ENCODE measurements at regions not wholly inside any gene's neighbourhood (a gene's known extent, or its start where the extent isn't known, plus 50 kb on each side); places are given as distances from the start of the nearest gene placed in this dataset.

DNA sequence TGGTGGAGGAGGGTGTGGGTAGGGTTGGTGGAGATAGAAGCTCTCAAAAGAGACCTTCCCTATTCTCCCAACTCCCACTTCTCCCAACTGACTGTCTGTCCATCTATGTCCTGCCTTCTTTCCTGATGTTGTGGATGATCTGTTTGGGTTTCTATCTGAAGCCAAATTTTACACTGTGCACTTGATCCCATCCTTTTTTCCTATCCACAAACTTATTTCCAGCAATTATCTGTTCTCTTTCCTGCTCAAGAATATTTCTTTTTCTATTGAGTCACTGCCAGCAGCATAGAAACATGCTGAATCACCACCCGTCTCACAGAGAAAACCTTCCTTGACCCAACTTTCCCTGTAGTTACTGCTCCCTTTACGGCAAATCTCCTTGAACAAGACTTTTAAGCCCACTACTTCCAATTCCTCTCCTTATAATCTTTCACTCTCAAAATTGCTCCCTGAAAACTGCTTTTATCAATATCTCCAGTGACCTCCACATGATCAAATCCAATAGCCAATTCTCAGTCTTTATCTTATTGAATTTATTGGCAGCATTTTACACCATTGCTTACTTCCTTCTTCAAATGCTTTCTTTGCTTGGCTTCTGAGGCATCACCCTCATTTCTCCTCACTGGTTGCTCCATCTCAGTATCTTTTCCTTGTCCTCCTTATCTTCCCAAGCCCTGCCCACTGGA lies 141.2 kb upstream of the SLC7A14 start (continued):
- TF ChIP-seq ZNF408 (CRISPR knock-in tag; IDR thresholded peaks at IDR 0.05; ENCODE audit: low read depth) (no peak), ZNF830 (CRISPR knock-in tag; IDR thresholded peaks at IDR 0.05) (no peak), C11orf30 (IDR thresholded peaks at IDR 0.05; ENCODE audit: low read depth) (peak; percentile 98), TAF7 (tag; IDR thresholded peaks at IDR 0.05) (peak; percentile 31; the same call in 1 of the 2 replicates), SRF (CRISPR knock-in tag; IDR thresholded peaks at IDR 0.05) (no peak), NCOR1 (IDR thresholded peaks at IDR 0.05) (no peak), PTRF (tag; IDR thresholded peaks at IDR 0.05) (peak; percentile 30; the same call in 1 of the 2 replicates), BRD4 (IDR thresholded peaks at IDR 0.05) (no peak), PURB (CRISPR knock-in tag; IDR thresholded peaks at IDR 0.05; ENCODE audit: low read depth) (no peak), HNRNPUL1 (IDR thresholded peaks at IDR 0.05; ENCODE audit: low read length) (no peak), ELF2 (CRISPR knock-in tag; IDR thresholded peaks at IDR 0.05) (0 out of 2 replicates have a peak, but pooled peaks have one; percentile 19), HEY1 (CRISPR knock-in tag; IDR thresholded peaks at IDR 0.05; ENCODE audit: borderline replicate concordance) (no peak), RBM22 (IDR thresholded peaks at IDR 0.05; ENCODE audit: low read depth, low read length, poor library complexity, severe bottlenecking) (no peak), BACH1 (tag; IDR thresholded peaks at IDR 0.05) (peak; percentile 86), HNRNPL (IDR thresholded peaks at IDR 0.05; ENCODE audit: low read depth, low read length) (no peak), CCAR2 (IDR thresholded peaks at IDR 0.05; ENCODE audit: low read depth, low read length) (no peak), SIRT6 (IDR thresholded peaks at IDR 0.05; ENCODE audit: low read depth, low read length) (no peak), SREBF1 (IDR thresholded peaks at IDR 0.05; ENCODE audit: borderline replicate concordance, low read depth, low read length) (no peak)
- TF ChIP-seq, protein P1, sequence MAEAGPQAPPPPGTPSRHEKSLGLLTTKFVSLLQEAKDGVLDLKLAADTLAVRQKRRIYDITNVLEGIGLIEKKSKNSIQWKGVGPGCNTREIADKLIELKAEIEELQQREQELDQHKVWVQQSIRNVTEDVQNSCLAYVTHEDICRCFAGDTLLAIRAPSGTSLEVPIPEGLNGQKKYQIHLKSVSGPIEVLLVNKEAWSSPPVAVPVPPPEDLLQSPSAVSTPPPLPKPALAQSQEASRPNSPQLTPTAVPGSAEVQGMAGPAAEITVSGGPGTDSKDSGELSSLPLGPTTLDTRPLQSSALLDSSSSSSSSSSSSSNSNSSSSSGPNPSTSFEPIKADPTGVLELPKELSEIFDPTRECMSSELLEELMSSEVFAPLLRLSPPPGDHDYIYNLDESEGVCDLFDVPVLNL (CRISPR knock-in tag; IDR thresholded peaks at IDR 0.05; ENCODE audit: low read depth): no peak
- TF ChIP-seq, protein P2, sequence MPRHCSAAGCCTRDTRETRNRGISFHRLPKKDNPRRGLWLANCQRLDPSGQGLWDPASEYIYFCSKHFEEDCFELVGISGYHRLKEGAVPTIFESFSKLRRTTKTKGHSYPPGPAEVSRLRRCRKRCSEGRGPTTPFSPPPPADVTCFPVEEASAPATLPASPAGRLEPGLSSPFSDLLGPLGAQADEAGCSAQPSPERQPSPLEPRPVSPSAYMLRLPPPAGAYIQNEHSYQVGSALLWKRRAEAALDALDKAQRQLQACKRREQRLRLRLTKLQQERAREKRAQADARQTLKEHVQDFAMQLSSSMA (CRISPR knock-in tag; IDR thresholded peaks at IDR 0.05): no peak
- TF ChIP-seq, protein P3, sequence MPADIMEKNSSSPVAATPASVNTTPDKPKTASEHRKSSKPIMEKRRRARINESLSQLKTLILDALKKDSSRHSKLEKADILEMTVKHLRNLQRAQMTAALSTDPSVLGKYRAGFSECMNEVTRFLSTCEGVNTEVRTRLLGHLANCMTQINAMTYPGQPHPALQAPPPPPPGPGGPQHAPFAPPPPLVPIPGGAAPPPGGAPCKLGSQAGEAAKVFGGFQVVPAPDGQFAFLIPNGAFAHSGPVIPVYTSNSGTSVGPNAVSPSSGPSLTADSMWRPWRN (IDR thresholded peaks at IDR 0.05; ENCODE audit: low read depth): no peak
- TF ChIP-seq, protein P4, sequence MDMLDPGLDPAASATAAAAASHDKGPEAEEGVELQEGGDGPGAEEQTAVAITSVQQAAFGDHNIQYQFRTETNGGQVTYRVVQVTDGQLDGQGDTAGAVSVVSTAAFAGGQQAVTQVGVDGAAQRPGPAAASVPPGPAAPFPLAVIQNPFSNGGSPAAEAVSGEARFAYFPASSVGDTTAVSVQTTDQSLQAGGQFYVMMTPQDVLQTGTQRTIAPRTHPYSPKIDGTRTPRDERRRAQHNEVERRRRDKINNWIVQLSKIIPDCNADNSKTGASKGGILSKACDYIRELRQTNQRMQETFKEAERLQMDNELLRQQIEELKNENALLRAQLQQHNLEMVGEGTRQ (CRISPR knock-in tag; IDR thresholded peaks at IDR 0.05): no peak
- TF ChIP-seq, protein P5, sequence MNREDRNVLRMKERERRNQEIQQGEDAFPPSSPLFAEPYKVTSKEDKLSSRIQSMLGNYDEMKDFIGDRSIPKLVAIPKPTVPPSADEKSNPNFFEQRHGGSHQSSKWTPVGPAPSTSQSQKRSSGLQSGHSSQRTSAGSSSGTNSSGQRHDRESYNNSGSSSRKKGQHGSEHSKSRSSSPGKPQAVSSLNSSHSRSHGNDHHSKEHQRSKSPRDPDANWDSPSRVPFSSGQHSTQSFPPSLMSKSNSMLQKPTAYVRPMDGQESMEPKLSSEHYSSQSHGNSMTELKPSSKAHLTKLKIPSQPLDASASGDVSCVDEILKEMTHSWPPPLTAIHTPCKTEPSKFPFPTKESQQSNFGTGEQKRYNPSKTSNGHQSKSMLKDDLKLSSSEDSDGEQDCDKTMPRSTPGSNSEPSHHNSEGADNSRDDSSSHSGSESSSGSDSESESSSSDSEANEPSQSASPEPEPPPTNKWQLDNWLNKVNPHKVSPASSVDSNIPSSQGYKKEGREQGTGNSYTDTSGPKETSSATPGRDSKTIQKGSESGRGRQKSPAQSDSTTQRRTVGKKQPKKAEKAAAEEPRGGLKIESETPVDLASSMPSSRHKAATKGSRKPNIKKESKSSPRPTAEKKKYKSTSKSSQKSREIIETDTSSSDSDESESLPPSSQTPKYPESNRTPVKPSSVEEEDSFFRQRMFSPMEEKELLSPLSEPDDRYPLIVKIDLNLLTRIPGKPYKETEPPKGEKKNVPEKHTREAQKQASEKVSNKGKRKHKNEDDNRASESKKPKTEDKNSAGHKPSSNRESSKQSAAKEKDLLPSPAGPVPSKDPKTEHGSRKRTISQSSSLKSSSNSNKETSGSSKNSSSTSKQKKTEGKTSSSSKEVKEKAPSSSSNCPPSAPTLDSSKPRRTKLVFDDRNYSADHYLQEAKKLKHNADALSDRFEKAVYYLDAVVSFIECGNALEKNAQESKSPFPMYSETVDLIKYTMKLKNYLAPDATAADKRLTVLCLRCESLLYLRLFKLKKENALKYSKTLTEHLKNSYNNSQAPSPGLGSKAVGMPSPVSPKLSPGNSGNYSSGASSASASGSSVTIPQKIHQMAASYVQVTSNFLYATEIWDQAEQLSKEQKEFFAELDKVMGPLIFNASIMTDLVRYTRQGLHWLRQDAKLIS (CRISPR knock-in tag; IDR thresholded peaks at IDR 0.05): no peak

Measured in K562 (cell line).